Adrenal gland (tissue), 9 donors: ENCODE measurements at regions not wholly inside any gene's neighbourhood (a gene's known extent, or its start where the extent isn't known, plus 50 kb on each side); places are given as distances from the start of the nearest gene placed in this dataset.
A peak's percentile ranks its signal among the peaks of the same experiment; 100 is the strongest.
"Not testable (repeated sequence)": the region's sequence is repeated elsewhere in the genome, so short reads cannot be mapped to it uniquely, and the experiment has no call there.

Source experiments
- DNase-seq, 7 donors: peaks; one replicate each; pipeline ENCODE4 v3.0.0-alpha.2; 2019 to 2020
- H3K27ac ChIP-seq, 5 donors: fragments of 200-600 bp; sonication (generic) in 4 of 5; 1 replicate in 3 of 5; 2 replicates in 2 of 5; pipeline versions ENCODE4 v1.5.1 to v1.8.0; 2016 to 2020; ENCODE audit warnings: mild to moderate bottlenecking in 1 of 5
- H3K27me3 ChIP-seq: fragments of 200-600 bp; 2 replicates; pipeline ENCODE4 v1.8.0; 2021
- H3K36me3 ChIP-seq, 2 donors: fragments of 200-600 bp; replicated peaks in 1 of 2; 1 replicate in 1 of 2; 2 replicates in 1 of 2; pipeline versions ENCODE4 v1.5.1 to v1.8.0; 2018 to 2022
- H3K4me1 ChIP-seq, 2 donors: fragments of 200-600 bp; replicated peaks in 1 of 2; 1 replicate in 1 of 2; 2 replicates in 1 of 2; pipeline versions ENCODE4 v1.5.1 to v1.8.0; 2018 to 2021
- H3K4me3 ChIP-seq, 4 donors: fragments of 200-600 bp; sonication (generic) in 3 of 4; one replicate each; pipeline ENCODE4 v1.5.1; 2016 to 2018
- H3K9me3 ChIP-seq, 3 donors: fragments of 200-600 bp; sonication (generic) in 1 of 3; replicated peaks in 1 of 3; 1 replicate in 2 of 3; 2 replicates in 1 of 3; pipeline versions ENCODE4 v1.5.1 to v1.8.0; 2016 to 2021
- POLR2A ChIP-seq, 2 donors: fragments of 450-650 bp; IDR thresholded peaks; one replicate each; pipeline ENCODE4 v1.6.1; 2017; ENCODE audit warnings: antibody characterized with exemption in 2 of 2, mild to moderate bottlenecking in 2 of 2, moderate library complexity in 1 of 2
- WGBS, 4 donors: extraction: QIAGEN DNeasy Blood & Tissue Kit in 2 of 4; methylation state at CpG; one replicate each; pipeline versions ENCODE4 v1.1.5 to v1.1.7; 2013 to 2017; 5-methylcytosine and 5-hydroxymethylcytosine counted together
- intact Hi-C, 2 donors: fragments of 100-400 bp; cut with DNase I; formaldehyde crosslinking; loops; one replicate each; pipeline versions ENCODE4 v1.14.1 to v1.15.0; 2022 to 2023
- TF ChIP-seq, protein P1 (sequence below), 6 experiments: fragments of 450-650 bp in 4 of 6; fragments of 200-600 bp in 2 of 6; sonication (generic) in 1 of 6; IDR thresholded peaks; 1 replicate in 5 of 6; 2 replicates in 1 of 6; pipeline versions ENCODE4 v1.5.1 to v1.8.0; 2016 to 2021; ENCODE audit warnings: antibody characterized with exemption in 6 of 6, mild to moderate bottlenecking in 2 of 6, moderate library complexity in 1 of 6
- donor health status: healthy with polysubstance abuse.
- donor health status: Bipolar disorder and iron deficiency.
- donor health status: DM: yes; HTN: yes; CAD: no.
- donor health status: DM: no; HTN: no; CAD: no.
- donor health status: DM: no; HTN: no; CAD: no.

DNA sequence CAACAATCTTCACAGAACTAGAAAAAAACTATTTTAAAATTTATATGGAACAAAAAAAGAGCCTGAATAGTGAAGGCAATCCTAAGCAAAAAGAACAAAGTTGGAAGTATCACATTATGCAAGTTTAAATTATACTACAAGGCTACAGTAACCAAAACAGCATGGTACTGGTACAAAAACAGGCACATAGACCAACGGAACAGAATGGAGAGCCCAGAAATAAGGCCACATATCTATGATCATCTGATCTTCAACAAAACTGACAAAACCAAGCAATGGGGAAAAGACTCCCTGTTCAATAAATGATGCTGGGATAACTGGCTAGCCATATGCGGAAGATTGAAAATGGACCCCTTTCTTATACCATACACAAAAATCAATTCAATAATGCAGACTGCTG lies 74.4 kb upstream of the RTN4 start:
- H3K27ac ChIP-seq, H3K9me3 ChIP-seq, DNase-seq, H3K4me3 ChIP-seq, intact Hi-C loops, H3K36me3 ChIP-seq, H3K27me3 ChIP-seq: not testable (repeated sequence)
- H3K4me1 ChIP-seq = peaks cover 0 to 22% of the 10 kb centered on the region in 2 donors
- WGBS, 4 donors = 93 to 96% (median 95%) methylated on average over 2 of the region's 2 CpGs

DNA sequence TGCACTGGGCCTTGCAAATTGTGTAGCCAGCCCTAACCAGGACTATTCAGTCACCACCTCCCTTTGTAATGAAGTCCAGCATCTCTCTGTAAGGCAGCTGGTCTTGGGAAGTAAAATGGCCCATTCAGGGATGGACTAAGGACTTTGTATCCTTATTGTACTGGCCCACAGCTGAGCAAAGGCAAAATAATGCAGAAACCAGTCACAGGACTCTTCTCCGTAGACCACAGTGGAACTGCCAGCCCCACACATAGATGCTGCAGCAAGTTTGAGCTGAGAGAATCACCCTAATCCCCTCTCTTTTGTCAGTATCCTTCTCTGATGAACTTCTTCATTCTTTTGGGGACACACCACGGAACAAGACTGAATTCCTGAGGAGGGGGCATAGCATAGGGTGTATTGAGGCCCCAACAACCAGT lies 73.6 kb upstream of the RTN4 start:
- 88 to 94% (median 91%) methylated on average over 2 of the region's 2 CpGs for WGBS, 4 donors
- no peak for DNase-seq
- intact Hi-C loops = no loop called here

DNA sequence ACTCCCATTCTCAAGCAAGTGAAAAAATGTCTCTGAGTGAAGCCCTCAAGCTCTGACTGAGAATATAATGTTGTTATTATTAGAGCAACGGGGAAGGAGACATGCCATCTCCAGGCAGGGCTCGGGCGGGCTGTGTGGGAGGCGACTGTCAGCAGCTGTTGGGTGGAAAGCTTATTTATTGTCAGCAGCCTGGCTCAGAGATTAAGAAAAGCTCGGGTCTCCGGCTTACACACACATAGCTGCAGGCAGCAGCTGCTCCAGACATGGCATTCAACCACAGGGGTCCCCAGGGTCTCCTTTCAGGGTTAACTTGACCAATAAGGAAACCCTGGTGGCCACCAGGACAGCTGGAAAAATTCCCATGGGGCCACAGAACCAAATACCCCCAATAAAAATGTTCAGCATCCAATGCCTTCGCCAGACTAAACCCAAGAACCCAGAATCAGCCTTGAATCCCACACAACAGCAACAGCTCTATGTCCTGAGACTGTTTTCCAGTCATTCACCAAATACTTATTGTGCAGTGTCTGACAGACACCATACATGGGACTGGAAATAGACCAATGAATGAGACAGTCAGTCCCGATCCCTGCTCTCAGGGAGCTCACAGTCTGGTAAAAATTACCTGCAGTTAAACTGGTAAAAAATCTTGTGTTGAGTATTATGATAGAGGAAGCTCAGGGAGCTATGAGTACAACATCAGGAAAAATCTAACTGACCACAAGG lies 70.5 kb upstream of the RTN4 start:
- TF ChIP-seq, protein P1, sequence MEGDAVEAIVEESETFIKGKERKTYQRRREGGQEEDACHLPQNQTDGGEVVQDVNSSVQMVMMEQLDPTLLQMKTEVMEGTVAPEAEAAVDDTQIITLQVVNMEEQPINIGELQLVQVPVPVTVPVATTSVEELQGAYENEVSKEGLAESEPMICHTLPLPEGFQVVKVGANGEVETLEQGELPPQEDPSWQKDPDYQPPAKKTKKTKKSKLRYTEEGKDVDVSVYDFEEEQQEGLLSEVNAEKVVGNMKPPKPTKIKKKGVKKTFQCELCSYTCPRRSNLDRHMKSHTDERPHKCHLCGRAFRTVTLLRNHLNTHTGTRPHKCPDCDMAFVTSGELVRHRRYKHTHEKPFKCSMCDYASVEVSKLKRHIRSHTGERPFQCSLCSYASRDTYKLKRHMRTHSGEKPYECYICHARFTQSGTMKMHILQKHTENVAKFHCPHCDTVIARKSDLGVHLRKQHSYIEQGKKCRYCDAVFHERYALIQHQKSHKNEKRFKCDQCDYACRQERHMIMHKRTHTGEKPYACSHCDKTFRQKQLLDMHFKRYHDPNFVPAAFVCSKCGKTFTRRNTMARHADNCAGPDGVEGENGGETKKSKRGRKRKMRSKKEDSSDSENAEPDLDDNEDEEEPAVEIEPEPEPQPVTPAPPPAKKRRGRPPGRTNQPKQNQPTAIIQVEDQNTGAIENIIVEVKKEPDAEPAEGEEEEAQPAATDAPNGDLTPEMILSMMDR (IDR thresholded peaks at IDR 0.05) = no peak
- no peak for TF ChIP-seq POLR2A (IDR thresholded peaks at IDR 0.05)
- H3K4me3 ChIP-seq = no peak overlapping the region
- no peaks in the 10 kb centered on the region for H3K27me3 ChIP-seq
- no peak for DNase-seq
- H3K4me1 ChIP-seq = peaks cover 0 to 22% of the 10 kb centered on the region in 2 donors
- H3K36me3 ChIP-seq = no peaks in the 10 kb centered on the region
- H3K9me3 ChIP-seq = no peaks in the 10 kb centered on the region
- intact Hi-C loops = no loop called here
- 67 to 77% (median 69%) methylated on average over 7 to 8 of the region's 8 CpGs for WGBS, 4 donors
- H3K27ac ChIP-seq = peak overlapping the region in 1 of 5 donors; percentile 58

More for the DNA sequence above, 73.6 kb upstream of the RTN4 start:
- Histone ChIP-seq H3K4me1 (peaks cover 0 to 22% of the 10 kb centered on the region in 2 donors), H3K27me3 (no peaks in the 10 kb centered on the region), H3K4me3 (no peak overlapping the region), H3K27ac (no peak overlapping the region), H3K36me3 (no peaks in the 10 kb centered on the region), H3K9me3 (no peaks in the 10 kb centered on the region)
- TF ChIP-seq POLR2A (IDR thresholded peaks at IDR 0.05) = no peak
- TF ChIP-seq, protein P1 (IDR thresholded peaks at IDR 0.05) = no peak

DNA sequence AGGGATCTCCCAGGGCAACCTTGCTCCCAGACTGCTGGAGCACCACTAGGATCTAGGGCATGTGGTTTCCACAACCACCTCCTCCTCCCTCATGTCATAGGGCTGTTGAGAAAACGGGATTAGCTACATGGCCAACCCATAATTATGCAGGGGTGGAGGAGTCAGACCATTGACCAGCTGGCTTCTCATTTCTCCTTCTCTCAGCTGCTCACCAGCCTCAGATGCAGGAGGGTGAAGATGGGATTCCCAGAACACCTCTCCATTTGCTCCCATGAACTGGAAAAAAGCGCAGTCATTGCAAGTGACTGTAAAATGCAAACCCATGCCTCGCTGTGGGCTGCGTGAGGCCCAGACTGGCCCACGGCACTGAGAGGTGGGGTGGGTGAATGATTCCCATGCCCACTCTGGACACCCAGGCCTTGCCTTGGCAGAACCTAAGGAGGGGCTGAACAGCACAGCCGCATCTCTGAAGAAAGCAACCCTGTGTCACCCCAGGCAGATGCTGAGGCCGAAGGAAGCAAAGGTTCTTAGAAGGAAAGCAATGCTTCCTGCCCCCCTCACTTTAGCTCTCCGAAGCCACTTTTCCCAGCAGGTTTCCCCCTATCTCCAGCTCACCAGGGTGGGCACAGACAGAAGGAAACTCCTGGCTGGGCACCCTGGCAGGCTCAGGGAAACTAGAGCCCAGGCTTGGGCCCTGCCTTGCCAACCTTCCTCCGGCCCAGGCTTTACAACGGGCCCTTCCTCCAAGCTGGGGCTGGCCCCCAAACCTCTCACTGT lies 69.6 kb upstream of the RTN4 start:
- no peak for TF ChIP-seq POLR2A (IDR thresholded peaks at IDR 0.05)
- TF ChIP-seq, protein P1 (IDR thresholded peaks at IDR 0.05) = no peak

More for the DNA sequence above, 69.6 kb upstream of the RTN4 start:
- H3K27ac ChIP-seq = peak overlapping the region in 1 of 5 donors; percentile 58
- H3K36me3 ChIP-seq = no peaks in the 10 kb centered on the region
- WGBS, 4 donors = 87 to 89% (median 88%) methylated on average over 8 to 10 of the region's 10 CpGs
- H3K4me1 ChIP-seq = peaks cover 0 to 22% of the 10 kb centered on the region in 2 donors
- intact Hi-C loops = loop anchor here in 1 of 2 donors (5.0 kb wide), 1 partner anchor 32 kb away; no protein-coding TSS in a partner anchor
- no peak overlapping the region for H3K4me3 ChIP-seq
- no peaks in the 10 kb centered on the region for H3K27me3 ChIP-seq
- no peak for DNase-seq
- no peaks in the 10 kb centered on the region for H3K9me3 ChIP-seq
